ENCODE measurements at regions not wholly inside any gene's neighbourhood (a gene's known extent, or its start where the extent isn't known, plus 50 kb on each side); places are given as distances from the start of the nearest gene placed in this dataset.
A peak's percentile ranks its signal among the peaks of the same experiment; 100 is the strongest.

- POLR2A ChIA-PET, result no interaction called here
Measured at GRCh38 chr11:69961738-69962137, 116.4 kb upstream of the ANO1 start.

GRCh38 chr11:69962152-69962551 lies 116.0 kb upstream of the ANO1 start:
- H3K9me3 ChIP-seq (ENCODE audit: control insufficient read depth, insufficient read depth, low read length), result peaks cover 21% of the 10 kb centered on the region
- H3K27ac ChIP-seq (ENCODE audit: low read depth, low read length), result no peak overlapping the region
- ChIA-PET CTCF (no interaction called here), POLR2A (no interaction called here)
- H3K27me3 ChIP-seq (ENCODE audit: control insufficient read depth, insufficient read depth, low read length), result no peaks in the 10 kb centered on the region
- DNase-seq (ENCODE audit: low read depth, low spot score), result no peak
- TF ChIP-seq CTCF (IDR thresholded peaks at IDR 0.05; ENCODE audit: low read depth, low read length), result no peak
- H3K4me3 ChIP-seq (ENCODE audit: low read depth, low read length), result no peak overlapping the region

More at GRCh38 chr11:69961738-69962137, 116.4 kb upstream of the ANO1 start:
- no peak overlapping the region for H3K27ac ChIP-seq (ENCODE audit: low read depth, low read length)
- no peaks in the 10 kb centered on the region for H3K27me3 ChIP-seq (ENCODE audit: control insufficient read depth, insufficient read depth, low read length)
- DNase-seq (ENCODE audit: low read depth, low spot score), result no peak
- CTCF ChIA-PET, result no interaction called here
- TF ChIP-seq CTCF (IDR thresholded peaks at IDR 0.05; ENCODE audit: low read depth, low read length), result no peak
- H3K9me3 ChIP-seq (ENCODE audit: control insufficient read depth, insufficient read depth, low read length), result peaks cover 21% of the 10 kb centered on the region
- no peak overlapping the region for H3K4me3 ChIP-seq (ENCODE audit: low read depth, low read length)

- Histone ChIP-seq H3K9me3 (ENCODE audit: control insufficient read depth, insufficient read depth, low read length) (peaks cover 19% of the 10 kb centered on the region), H3K4me3 (ENCODE audit: low read depth, low read length) (no peak overlapping the region), H3K27ac (ENCODE audit: low read depth, low read length) (peak overlapping the region; percentile 31), H3K27me3 (ENCODE audit: control insufficient read depth, insufficient read depth, low read length) (peaks cover under 1% of the 10 kb centered on the region)
- no peak for TF ChIP-seq CTCF (IDR thresholded peaks at IDR 0.05; ENCODE audit: low read depth, low read length)
- POLR2A ChIA-PET, result no interaction called here
- no peak for DNase-seq (ENCODE audit: low read depth, low spot score)
- CTCF ChIA-PET, result no interaction called here
Measured at GRCh38 chr11:69963533-69964246, 114.4 kb upstream of the ANO1 start.

- ChIA-PET POLR2A (no interaction called here), CTCF (no interaction called here)
- DNase-seq (ENCODE audit: low read depth, low spot score), result no peak
- H3K9me3 ChIP-seq (ENCODE audit: control insufficient read depth, insufficient read depth, low read length), result peaks cover 14% of the 10 kb centered on the region
- peaks cover 4% of the 10 kb centered on the region for H3K27me3 ChIP-seq (ENCODE audit: control insufficient read depth, insufficient read depth, low read length)
- no peak for TF ChIP-seq CTCF (IDR thresholded peaks at IDR 0.05; ENCODE audit: low read depth, low read length)
- H3K27ac ChIP-seq (ENCODE audit: low read depth, low read length), result peak overlapping the region; percentile 31
- no peak overlapping the region for H3K4me3 ChIP-seq (ENCODE audit: low read depth, low read length)
Measured at GRCh38 chr11:69964247-69964643, 113.9 kb upstream of the ANO1 start.

GRCh38 chr11:69965821-69966582 lies 112.1 kb upstream of the ANO1 start:
- Histone ChIP-seq H3K4me3 (ENCODE audit: low read depth, low read length) (no peak overlapping the region), H3K27ac (ENCODE audit: low read depth, low read length) (no peak overlapping the region), H3K27me3 (ENCODE audit: control insufficient read depth, insufficient read depth, low read length) (peaks cover 4% of the 10 kb centered on the region), H3K9me3 (ENCODE audit: control insufficient read depth, insufficient read depth, low read length) (peaks cover 10% of the 10 kb centered on the region)
- DNase-seq (ENCODE audit: low read depth, low spot score), result no peak
- ChIA-PET CTCF (no interaction called here), POLR2A (interaction anchor here (1.0 kb wide), 1 partner anchor 8 kb away, joined by 3 read pairs; no protein-coding TSS in a partner anchor)
- no peak for TF ChIP-seq CTCF (IDR thresholded peaks at IDR 0.05; ENCODE audit: low read depth, low read length)

Data from AG04450 (cell line).